HG02642 (cell line): ENCODE measurements at regions not wholly inside any gene's neighbourhood (a gene's known extent, or its start where the extent isn't known, plus 50 kb on each side); places are given as distances from the start of the nearest gene placed in this dataset.

Experiments used
- ATAC-seq: cut with Tn5 transposase; IDR thresholded peaks from one replicate; pipeline ENCODE4 v1.9.1; 2021; ENCODE audit warnings: mild to moderate bottlenecking; ENCODE audit not compliant: unreplicated experiment, poor library complexity

DNA sequence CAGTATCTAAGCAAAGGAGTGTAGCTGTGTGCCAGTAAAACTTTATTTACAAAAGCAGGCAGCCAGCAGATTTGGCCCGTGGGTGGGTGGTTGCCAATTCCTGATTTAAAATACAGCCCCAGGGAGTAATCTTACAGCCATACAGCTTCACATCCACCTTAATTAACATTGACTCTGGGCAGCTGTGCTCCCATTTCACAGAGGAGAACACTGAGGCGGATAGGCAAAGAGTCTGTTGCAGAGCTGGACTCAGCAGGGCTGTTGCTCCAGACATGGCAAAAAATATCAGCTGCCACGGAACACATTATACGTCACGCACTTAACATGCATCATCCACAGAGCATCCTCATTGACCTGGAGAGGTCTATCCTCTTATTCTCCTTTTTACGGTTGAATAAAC lies 289.9 kb downstream of the DHX35 start:
- no peak for ATAC-seq

DNA sequence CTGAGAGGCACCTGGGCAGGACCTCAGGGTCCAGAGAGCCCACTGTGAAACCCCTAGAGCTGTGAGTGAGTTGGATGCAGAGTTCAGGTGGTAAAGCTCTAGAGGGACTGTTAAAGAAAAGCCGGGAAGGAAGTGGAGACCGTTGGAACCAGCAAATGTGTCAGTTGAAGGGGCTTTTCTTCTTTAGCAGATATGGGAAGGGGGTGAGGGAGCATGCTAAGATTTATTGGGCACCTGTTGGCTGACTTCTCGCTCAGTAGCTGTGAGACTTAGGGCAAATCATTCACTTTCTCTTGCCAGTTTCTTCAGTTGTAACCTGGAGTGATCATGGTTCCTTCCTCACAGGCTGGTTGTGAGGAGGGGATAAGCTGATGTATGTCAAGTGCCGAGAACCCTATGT lies 287.7 kb downstream of the DHX35 start:
- ATAC-seq: no peak

GRCh38 chr20:39248862-39249485 lies 286.8 kb downstream of the DHX35 start:
- ATAC-seq: no peak

DNA sequence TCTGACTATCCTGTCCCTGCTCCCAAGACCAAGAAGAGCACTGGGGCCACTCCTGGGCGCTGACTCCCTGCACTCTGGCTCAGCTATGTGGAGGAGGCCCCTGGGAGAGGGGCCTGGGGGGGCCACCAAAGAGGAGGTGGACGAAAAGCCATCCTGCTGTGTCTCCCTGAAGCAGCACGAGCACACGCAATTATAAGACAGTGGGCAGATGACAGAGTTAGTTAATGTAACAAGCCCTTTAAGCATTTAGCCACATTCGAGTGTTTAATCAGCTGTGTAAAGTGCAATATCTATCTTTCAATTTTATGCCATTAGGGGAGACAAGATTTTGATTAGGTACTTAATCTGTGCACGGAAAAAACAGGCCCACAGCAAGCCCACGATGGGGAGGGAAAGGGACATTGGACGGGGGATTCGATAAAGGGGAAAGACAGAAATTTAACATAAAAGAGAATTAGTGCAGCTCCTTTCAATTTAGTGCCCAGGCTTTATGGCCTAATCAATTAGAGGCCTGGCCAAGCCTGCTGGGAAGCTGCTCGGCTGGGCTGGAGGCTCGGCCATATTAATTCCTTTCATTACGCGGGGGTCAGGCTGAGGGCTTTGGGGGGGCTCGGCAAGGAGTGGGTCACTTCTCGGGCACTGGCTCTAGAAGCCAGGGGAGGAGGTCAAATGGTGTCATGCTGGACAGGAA lies 286.2 kb downstream of the DHX35 start:
- no peak for ATAC-seq

DNA sequence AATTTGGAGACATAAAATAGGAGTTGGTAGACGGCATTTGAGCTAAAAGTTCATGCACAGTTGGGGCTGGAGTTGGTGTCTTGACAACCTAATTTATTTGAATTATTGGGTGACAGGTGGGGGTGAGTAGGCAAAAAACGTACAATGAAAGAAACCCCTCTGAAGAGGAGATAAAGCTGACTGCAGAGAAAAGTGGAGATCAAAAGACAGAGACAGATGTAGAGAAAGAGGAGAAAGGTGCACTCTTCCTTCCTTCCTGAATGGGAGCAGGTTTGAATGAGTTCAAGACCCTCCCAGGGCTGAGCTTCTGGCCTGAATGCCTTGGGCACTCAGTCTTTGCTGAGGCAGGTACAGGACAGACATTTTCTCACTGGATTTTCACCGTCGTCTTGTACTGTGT lies 284.3 kb downstream of the DHX35 start:
- no peak for ATAC-seq

DNA sequence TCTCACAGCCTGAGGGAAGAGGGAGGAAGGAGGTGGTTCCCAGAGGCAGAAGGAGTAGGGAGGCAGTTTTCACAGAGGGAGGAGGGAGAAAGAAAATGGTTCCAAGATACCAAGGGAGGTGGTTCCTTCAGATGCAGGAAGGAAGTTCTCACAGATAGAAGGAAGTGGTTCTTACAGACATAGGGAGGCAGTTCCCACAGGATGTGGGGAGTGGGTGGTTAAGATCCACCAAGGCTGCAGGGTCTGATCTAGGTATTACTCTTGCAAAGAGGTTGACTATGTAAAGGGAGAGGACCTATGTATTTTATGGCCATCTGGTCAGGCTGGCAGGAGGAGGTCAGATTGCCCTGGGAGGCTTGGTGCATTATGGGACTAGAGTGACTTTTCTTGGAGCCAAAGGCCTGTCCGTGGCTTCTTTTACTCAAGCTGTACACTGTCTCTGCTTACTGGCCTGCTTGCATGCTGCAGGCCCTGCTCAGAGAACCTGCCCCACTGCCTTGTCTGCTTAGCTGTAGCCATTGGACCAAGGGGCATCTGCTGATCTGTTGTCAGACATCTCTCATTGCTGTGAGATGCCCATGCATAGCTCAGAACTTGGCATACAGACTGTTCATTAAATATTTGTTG lies 283.7 kb downstream of the DHX35 start:
- no peak for ATAC-seq

- ATAC-seq: no peak
These were observed 281.8 kb downstream of the DHX35 start for GRCh38 chr20:39243962-39244361.

DNA sequence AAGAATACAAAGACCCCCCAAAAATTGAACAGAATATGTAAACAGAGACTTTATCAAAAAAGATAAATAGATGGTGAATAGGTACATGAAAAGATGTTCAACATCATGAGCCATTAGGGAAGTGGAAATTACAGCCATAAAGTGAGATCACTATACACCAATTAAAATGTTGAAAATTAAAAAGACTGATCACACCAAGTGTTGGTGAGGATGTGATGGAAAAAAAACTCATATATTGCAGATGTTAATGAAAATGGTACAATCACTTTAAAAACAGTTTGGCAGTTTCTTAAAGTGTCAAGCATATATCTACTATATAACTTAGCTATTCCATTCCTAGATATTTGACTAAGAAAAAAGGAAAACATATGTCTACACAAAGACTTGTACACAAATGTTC lies 280.5 kb downstream of the DHX35 start:
- ATAC-seq: no peak

GRCh38 chr20:39234520-39235095 lies 272.5 kb downstream of the DHX35 start:
- no peak for ATAC-seq

GRCh38 chr20:39233755-39234154 lies 271.6 kb downstream of the DHX35 start:
- no peak for ATAC-seq

DNA sequence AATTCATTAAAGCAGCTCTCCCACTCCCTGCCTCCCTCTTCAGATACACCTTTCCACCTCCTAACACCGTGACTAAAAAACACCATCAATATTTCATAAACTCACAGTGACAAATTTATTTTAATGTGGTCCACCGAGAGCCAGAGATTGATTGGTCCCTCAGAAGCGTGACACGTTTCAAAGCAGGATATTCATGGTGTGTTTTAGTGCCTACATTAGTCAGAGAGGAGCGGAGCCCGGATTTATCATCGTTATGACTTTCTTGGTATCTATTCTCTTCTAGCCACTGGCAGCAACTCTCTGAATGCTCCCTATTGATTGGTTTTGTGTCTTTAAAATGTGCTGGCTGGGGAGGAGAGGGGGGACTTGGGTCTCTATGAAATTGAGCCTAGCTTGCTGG lies 265.3 kb downstream of the DHX35 start:
- no peak for ATAC-seq

DNA sequence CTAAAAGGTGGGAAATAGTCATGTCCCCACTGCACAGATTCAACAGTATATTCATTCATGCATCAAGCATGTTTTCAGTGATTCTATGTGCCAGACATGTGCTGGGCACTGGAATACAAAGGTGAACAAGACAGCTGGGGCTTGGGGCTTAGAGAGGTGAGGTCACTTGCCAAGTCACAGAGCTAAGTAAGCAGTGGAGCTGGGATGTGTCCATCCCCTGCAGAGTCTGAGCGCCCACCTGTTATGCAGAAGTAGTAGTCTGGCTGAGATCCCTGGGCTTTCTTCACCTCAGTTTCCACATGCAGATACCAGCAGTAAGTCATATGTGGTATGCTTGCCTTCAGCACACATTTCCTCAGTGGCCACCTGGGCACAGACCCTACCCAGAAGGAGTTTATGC lies 263.8 kb downstream of the DHX35 start:
- ATAC-seq: no peak

- ATAC-seq: no peak
These were observed 263.4 kb downstream of the DHX35 start for GRCh38 chr20:39225536-39225935.

DNA sequence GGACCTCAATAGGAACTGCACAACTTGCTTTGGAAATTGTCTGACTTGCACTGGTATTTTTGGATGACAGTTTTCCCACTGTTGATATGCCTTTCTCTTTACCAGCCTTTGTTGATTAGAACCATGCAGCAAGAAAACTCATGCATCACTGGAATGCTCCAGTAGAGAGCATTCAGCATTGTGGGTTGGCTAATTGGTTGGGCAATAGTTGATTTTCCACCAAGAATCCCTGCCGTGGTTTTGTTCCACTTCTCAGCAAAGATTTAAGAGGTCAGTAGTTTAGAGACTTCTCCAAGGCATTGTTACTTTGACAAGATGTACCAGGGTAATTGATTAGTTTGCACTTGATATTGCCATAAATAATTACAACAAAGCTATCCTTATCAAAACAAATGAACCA lies 260.0 kb downstream of the DHX35 start:
- no peak for ATAC-seq

DNA sequence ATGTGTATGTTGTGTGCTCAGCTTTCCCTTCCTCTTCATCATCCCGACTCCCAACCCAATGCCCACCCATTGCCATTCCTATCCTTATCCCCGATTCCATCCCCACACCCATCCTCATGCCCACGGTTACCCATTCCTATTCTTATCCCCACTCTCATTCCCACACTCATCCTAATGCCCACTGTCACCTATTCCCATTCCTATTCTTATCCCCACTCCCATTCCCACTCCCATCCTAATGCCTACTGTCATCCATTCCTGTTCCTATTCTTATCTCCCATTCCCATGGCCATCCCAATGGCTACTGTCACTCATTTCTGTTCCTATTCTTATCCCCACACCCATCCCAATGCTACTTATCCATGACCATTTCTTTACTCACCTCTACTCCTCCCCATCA lies 254.1 kb downstream of the DHX35 start:
- no peak for ATAC-seq

- no peak for ATAC-seq
These were observed 252.7 kb downstream of the DHX35 start for GRCh38 chr20:39214828-39215227.

GRCh38 chr20:39213476-39214145 lies 251.5 kb downstream of the DHX35 start:
- ATAC-seq: no peak

DNA sequence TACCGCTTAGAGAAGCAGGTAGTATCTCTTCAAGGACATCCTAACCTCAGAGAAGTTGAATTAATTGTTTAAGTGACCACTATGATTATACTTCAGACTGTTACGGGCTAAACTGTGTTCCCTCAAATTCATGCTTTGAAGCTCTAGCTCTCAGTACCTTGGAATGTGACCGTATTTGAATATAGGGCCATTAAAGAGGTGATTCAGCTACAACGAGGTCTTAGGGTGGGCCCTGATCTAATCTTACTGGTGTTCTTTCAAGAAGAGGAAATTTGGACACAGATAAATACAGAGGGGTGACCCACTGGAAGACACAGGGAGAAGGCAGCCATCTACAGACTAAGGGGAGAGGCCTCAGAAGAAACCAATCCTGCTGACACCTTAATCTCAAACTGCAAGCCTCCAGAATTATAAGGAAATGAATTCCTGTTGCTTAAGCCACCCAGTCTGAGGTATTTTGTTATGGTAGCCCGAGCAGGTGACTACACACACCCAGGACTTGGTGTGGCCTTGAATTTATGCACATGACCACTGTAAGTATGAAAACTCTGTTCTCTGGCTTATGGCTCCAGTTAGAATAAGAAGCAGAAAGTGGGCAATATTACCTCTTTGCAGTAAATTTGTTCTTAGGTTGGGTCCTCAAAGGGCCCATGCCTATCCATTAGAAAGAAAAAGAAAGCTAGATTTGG lies 249.1 kb downstream of the DHX35 start:
- no peak for ATAC-seq

GRCh38 chr20:39210341-39211036 lies 248.3 kb downstream of the DHX35 start:
- no peak for ATAC-seq
